H1 (cell line): ENCODE measurements at regions not wholly inside any gene's neighbourhood (a gene's known extent, or its start where the extent isn't known, plus 50 kb on each side); places are given as distances from the start of the nearest gene placed in this dataset.

Experiments
- KDM5A ChIP-seq: fragments of 200-600 bp; IDR thresholded peaks from 2 replicates; pipeline ENCODE4 v1.7.1; 2012; ENCODE audit warnings: mild to moderate bottlenecking, low read length, inconsistent platforms, mixed read lengths
- RXRA ChIP-seq: IDR thresholded peaks from 2 replicates; pipeline ENCODE4 v1.6.1; 2011; ENCODE audit warnings: low read depth, mild to moderate bottlenecking, low read length, moderate library complexity; ENCODE audit not compliant: insufficient read depth
- SAP30 ChIP-seq: fragments of 300-600 bp; sonication (generic); IDR thresholded peaks from 2 replicates; pipeline ENCODE4 v1.7.1; 2012; ENCODE audit warnings: low read length, moderate library complexity, mild to moderate bottlenecking, inconsistent platforms; ENCODE audit not compliant: insufficient read depth, insufficient replicate concordance
- TAF1 ChIP-seq: IDR thresholded peaks from 2 replicates; pipeline ENCODE4 v1.6.1; 2011; ENCODE audit warnings: mild to moderate bottlenecking, low read depth, low read length
- TBP ChIP-seq: IDR thresholded peaks from 2 replicates; pipeline ENCODE4 v1.6.1; 2011; ENCODE audit warnings: low read depth, low read length, improper control_type of control experiment

DNA sequence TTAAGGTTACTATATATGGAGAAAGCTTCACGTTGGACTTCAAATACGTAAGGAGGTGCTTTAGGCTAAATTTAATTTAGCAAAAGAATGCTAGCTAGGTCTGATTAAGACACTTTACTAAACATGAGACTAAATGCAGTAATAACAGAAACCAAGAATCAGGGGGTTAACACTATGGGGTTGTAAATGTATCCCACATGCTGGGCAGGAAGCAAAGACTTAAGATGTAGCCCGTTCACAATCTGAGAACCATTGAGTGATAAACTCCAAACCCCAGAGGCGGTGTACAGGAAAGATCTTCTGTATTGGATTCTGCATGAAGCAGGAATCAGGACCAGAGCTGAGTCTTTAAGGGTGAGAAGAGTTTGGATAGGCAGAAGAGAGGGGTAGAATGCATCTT is 60.4 kb downstream of the FZD1 start (continued):
- no peak for TF ChIP-seq SAP30
- no peak for TF ChIP-seq TBP
- no peak for TF ChIP-seq KDM5A
- TF ChIP-seq RXRA = no peak
- no peak for TF ChIP-seq TAF1
